Colonic mucosa (tissue), 4 donors: ENCODE measurements at regions not wholly inside any gene's neighbourhood (a gene's known extent, or its start where the extent isn't known, plus 50 kb on each side); places are given as distances from the start of the nearest gene placed in this dataset.
"Not testable (repeated sequence)": the region's sequence is repeated elsewhere in the genome, so short reads cannot be mapped to it uniquely, and the experiment has no call there.

Source experiments
- DNase-seq: peaks from one replicate; pipeline ENCODE4 v3.0.0-alpha.2; 2020
- H3K27ac ChIP-seq: fragments of 200-600 bp; one replicate; pipeline ENCODE4 v1.8.0; 2021
- H3K27me3 ChIP-seq: fragments of 200-600 bp; one replicate; pipeline ENCODE4 v1.8.0; 2021
- H3K36me3 ChIP-seq: fragments of 200-600 bp; one replicate; pipeline ENCODE4 v1.8.0; 2021
- H3K4me1 ChIP-seq: fragments of 200-600 bp; one replicate; pipeline ENCODE4 v1.8.0; 2021; ENCODE audit warnings: mild to moderate bottlenecking
- H3K4me3 ChIP-seq: fragments of 200-600 bp; one replicate; pipeline ENCODE4 v1.8.0; 2021
- H3K9ac ChIP-seq, 2 donors: one replicate each; pipeline ENCODE4 v1.7.0; 2013; ENCODE audit warnings: control low read depth in 2 of 2, low read depth in 2 of 2, low read length in 2 of 2
- H3K9me3 ChIP-seq: fragments of 200-600 bp; one replicate; pipeline ENCODE4 v1.8.0; 2021
- intact Hi-C: fragments of 100-400 bp; cut with DNase I; formaldehyde crosslinking; loops from one replicate; pipeline ENCODE4 v1.14.1; 2022
- TF ChIP-seq, protein P1 (sequence below): fragments of 200-600 bp; IDR thresholded peaks from one replicate; pipeline ENCODE4 v1.8.0; 2022; ENCODE audit warnings: antibody characterized with exemption, mild to moderate bottlenecking
- donor health status: healthy.
- donor health status: DM: no; HTN: no; CAD: no.
- donor health status: DM: no; HTN: no; CAD: no.

DNA sequence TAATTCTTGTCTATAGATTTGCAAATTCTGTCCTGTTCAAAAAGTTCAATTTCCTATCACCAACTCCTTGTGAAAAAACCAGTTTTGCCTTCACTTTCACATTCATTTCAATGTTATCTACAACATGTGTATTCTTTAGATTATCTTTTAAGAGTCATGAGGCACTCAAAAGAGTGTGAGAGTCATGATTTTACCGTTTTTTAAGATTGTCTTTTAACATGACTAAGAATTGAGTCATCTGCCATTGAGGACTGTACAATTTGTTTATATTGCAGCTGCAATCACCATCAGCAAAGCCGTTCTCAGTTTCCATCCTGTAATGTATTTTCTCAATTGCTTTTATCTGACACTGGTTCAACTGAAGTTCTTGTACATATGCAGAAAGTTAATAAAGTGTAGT, 275.8 kb downstream of the LNPK start:
- Histone ChIP-seq H3K4me1 (no peaks in the 10 kb centered on the region), H3K27me3 (no peaks in the 10 kb centered on the region), H3K27ac (no peak overlapping the region), H3K4me3 (no peak overlapping the region), H3K9ac (no peak overlapping the region), H3K36me3 (no peaks in the 10 kb centered on the region), H3K9me3 (no peaks in the 10 kb centered on the region)
- TF ChIP-seq, protein P1, sequence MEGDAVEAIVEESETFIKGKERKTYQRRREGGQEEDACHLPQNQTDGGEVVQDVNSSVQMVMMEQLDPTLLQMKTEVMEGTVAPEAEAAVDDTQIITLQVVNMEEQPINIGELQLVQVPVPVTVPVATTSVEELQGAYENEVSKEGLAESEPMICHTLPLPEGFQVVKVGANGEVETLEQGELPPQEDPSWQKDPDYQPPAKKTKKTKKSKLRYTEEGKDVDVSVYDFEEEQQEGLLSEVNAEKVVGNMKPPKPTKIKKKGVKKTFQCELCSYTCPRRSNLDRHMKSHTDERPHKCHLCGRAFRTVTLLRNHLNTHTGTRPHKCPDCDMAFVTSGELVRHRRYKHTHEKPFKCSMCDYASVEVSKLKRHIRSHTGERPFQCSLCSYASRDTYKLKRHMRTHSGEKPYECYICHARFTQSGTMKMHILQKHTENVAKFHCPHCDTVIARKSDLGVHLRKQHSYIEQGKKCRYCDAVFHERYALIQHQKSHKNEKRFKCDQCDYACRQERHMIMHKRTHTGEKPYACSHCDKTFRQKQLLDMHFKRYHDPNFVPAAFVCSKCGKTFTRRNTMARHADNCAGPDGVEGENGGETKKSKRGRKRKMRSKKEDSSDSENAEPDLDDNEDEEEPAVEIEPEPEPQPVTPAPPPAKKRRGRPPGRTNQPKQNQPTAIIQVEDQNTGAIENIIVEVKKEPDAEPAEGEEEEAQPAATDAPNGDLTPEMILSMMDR, result no peak
- no peak for DNase-seq
- intact Hi-C loops, result no loop called here

DNA sequence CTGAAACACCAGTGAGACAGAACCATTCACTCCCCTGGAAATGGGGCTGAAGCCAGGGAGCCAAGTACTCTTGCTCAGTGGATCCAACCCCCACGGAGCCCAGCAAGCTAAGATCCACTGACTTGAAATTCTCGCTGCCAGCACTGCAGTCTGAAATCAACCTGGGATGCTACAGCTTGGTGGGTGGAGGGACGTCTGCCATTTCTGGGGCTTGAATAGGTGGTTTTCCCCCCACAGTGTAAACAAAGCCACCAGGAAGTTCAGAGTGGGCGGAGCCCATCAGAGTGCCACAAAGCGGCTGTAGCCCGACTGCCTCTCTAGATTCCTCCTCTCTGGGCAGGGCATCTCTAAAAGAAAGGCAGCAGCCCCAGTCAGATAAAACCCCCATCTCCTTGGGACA, 292.8 kb downstream of the LNPK start:
- no peak for DNase-seq
- H3K27ac ChIP-seq, result no peak overlapping the region
- intact Hi-C loops, result no loop called here
- no peak overlapping the region for H3K9ac ChIP-seq
- H3K4me3 ChIP-seq, result no peak overlapping the region
- no peaks in the 10 kb centered on the region for H3K27me3 ChIP-seq
- no peaks in the 10 kb centered on the region for H3K4me1 ChIP-seq
- H3K9me3 ChIP-seq, result no peaks in the 10 kb centered on the region
- TF ChIP-seq, protein P1, result no peak
- H3K36me3 ChIP-seq, result no peaks in the 10 kb centered on the region

GRCh38 chr2:175707322-175707721, 294.7 kb downstream of the LNPK start:
- H3K4me1 ChIP-seq, result no peaks in the 10 kb centered on the region
- no peak overlapping the region for H3K27ac ChIP-seq
- H3K36me3 ChIP-seq, result no peaks in the 10 kb centered on the region
- no peak overlapping the region for H3K4me3 ChIP-seq
- no peaks in the 10 kb centered on the region for H3K27me3 ChIP-seq
- DNase-seq, result no peak
- TF ChIP-seq, protein P1, result no peak
- H3K9me3 ChIP-seq, result no peaks in the 10 kb centered on the region
- intact Hi-C loops, result no loop called here
- H3K9ac ChIP-seq, result no peak overlapping the region

DNA sequence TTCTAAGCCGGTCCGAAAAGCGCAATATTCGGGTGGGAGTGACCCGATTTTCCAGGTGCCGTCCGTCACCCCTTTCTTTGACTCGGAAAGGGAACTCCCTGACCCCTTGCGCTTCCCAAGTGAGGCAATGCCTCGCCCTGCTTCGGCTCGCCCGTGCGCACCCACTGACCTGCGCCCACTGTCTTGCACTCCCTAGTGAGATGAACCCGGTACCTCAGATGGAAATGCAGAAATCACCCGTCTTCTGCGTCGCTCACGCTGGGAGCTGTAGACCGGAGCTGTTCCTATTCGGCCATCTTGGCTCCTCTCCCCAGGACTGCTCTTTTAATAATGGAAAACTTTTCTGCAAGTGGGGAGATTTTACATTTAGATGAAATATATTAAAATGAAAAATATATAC, 297.5 kb downstream of the LNPK start:
- H3K4me3 ChIP-seq, H3K4me1 ChIP-seq, H3K27me3 ChIP-seq, H3K9me3 ChIP-seq, H3K9ac ChIP-seq, H3K36me3 ChIP-seq, H3K27ac ChIP-seq, DNase-seq, intact Hi-C loops: not testable (repeated sequence)

DNA sequence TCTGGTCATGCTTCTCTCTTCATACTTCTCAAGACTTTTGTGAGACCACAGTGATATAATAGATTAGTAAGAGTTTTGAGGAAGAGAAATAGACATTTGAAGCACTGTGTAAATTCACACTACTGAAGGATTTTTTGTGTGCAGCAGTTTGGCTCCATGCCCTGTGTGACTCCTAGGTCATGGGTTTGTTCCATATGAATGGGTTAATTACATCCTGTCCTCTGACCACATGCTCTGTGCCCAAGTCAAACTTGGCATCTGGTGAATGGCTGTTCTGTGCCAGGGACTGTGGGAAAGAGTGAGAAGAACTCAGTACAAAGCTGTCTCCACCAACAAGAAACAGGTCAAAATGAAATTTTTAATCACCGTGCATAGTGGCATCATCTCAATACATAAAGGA, 304.0 kb downstream of the LNPK start:
- DNase-seq, result no peak
- Histone ChIP-seq H3K4me1 (no peaks in the 10 kb centered on the region), H3K27ac (no peak overlapping the region), H3K27me3 (no peaks in the 10 kb centered on the region), H3K9me3 (no peaks in the 10 kb centered on the region), H3K36me3 (no peaks in the 10 kb centered on the region), H3K9ac (no peak overlapping the region), H3K4me3 (no peak overlapping the region)
- intact Hi-C loops, result no loop called here
- TF ChIP-seq, protein P1, result no peak

GRCh38 chr2:175690113-175690837, 311.8 kb downstream of the LNPK start:
- peak; percentile 50 for DNase-seq
- intact Hi-C loops, result no loop called here

More at GRCh38 chr2:175690113-175690837, 311.8 kb downstream of the LNPK start:
- Histone ChIP-seq H3K4me3 (no peak overlapping the region), H3K9ac (no peak overlapping the region), H3K36me3 (no peaks in the 10 kb centered on the region), H3K9me3 (no peaks in the 10 kb centered on the region), H3K4me1 (no peaks in the 10 kb centered on the region), H3K27ac (no peak overlapping the region), H3K27me3 (no peaks in the 10 kb centered on the region)
- TF ChIP-seq, protein P1, result peak; percentile 72
